NCI-H2107 treated with DMSO at 0.1 percent for 48 hours (cell line): ENCODE measurements at regions not wholly inside any gene's neighbourhood (a gene's known extent, or its start where the extent isn't known, plus 50 kb on each side); places are given as distances from the start of the nearest gene placed in this dataset.
A peak's percentile ranks its signal among the peaks of the same experiment; 100 is the strongest.

Source experiments
- DNase-seq: peaks from one replicate; lab custom pipeline; 2025; ENCODE audit not compliant: unreplicated experiment; lab: John Stamatoyannopoulos, UW

- DNase-seq = no peak
These were observed 89.4 kb downstream of the FOXB1 start for GRCh38 chr15:60093273-60094067.

- no peak for DNase-seq
These were observed 91.6 kb downstream of the FOXB1 start for GRCh38 chr15:60095711-60096110.

GRCh38 chr15:60096157-60096556 is 92.0 kb downstream of the FOXB1 start:
- DNase-seq = no peak

- no peak for DNase-seq
These were observed 97.3 kb downstream of the FOXB1 start for GRCh38 chr15:60101416-60101815.

- no peak for DNase-seq
These were observed 98.6 kb downstream of the FOXB1 start for GRCh38 chr15:60102748-60103147.

- DNase-seq = no peak
These were observed 106.8 kb downstream of the FOXB1 start for GRCh38 chr15:60110909-60111308.

- peak; percentile 62 for DNase-seq
These were observed 111.7 kb downstream of the FOXB1 start for GRCh38 chr15:60115579-60116380.

GRCh38 chr15:60116456-60117089 is 112.5 kb downstream of the FOXB1 start:
- DNase-seq = no peak

- no peak for DNase-seq
These were observed 114.0 kb downstream of the FOXB1 start for GRCh38 chr15:60118146-60118545.

GRCh38 chr15:60118626-60119025 is 114.5 kb downstream of the FOXB1 start:
- DNase-seq = no peak

GRCh38 chr15:60119101-60119500 is 115.0 kb downstream of the FOXB1 start:
- DNase-seq = no peak

- peak; percentile 2 for DNase-seq
These were observed 116.0 kb downstream of the FOXB1 start for GRCh38 chr15:60120100-60120499.

- DNase-seq = no peak
These were observed 117.7 kb downstream of the FOXB1 start for GRCh38 chr15:60121845-60122244.

GRCh38 chr15:60122691-60123090 is 118.6 kb downstream of the FOXB1 start:
- DNase-seq = no peak

GRCh38 chr15:60124460-60125070 is 120.5 kb downstream of the FOXB1 start:
- no peak for DNase-seq

- no peak for DNase-seq
These were observed 121.2 kb downstream of the FOXB1 start for GRCh38 chr15:60125334-60125733.

GRCh38 chr15:60126200-60126599 is 122.1 kb downstream of the FOXB1 start:
- DNase-seq = no peak

GRCh38 chr15:60126661-60127060 is 122.5 kb downstream of the FOXB1 start:
- DNase-seq = no peak

- no peak for DNase-seq
These were observed 123.9 kb downstream of the FOXB1 start for GRCh38 chr15:60128000-60128376.

- DNase-seq = no peak
These were observed 124.6 kb downstream of the FOXB1 start for GRCh38 chr15:60128710-60129109.

GRCh38 chr15:60130398-60130797 is 126.3 kb downstream of the FOXB1 start:
- no peak for DNase-seq
